ENCODE measurements at regions not wholly inside any gene's neighbourhood (a gene's known extent, or its start where the extent isn't known, plus 50 kb on each side); places are given as distances from the start of the nearest gene placed in this dataset.

DNA sequence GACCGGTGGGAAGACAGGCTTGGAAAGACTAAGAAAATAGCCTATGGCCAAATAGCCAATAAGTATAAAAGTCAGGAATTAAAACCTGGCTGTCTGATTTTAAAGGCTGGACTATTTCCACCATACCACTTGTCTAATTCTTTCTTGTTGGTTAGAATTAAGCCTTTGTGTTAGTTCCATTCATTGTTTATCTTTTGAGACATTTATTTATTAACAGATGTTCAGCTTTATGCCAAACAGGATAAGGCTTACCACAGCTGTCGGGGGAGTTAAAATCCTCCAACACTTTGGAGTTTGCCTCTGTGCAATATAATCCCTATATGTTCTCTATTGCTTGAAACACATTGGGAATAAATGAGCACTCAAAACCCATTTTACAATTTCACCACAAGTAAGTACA lies 208.3 kb downstream of the TMEM200A start:
- H3K4me2 ChIP-seq (ENCODE audit: low read depth, low read length) = no peak overlapping the region
- no peaks in the 10 kb centered on the region for H3K9me3 ChIP-seq (replicated peaks; ENCODE audit: insufficient read depth, low read length)
- no peak overlapping the region for H2AFZ ChIP-seq (ENCODE audit: low read length)
- no peak for DNase-seq
- no peak overlapping the region for H3K9ac ChIP-seq (ENCODE audit: low read length)
- no peaks in the 10 kb centered on the region for H3K27me3 ChIP-seq (replicated peaks; ENCODE audit: insufficient read depth, low read length)
- no peak for TF ChIP-seq EZH2phosphoT487 (IDR thresholded peaks at IDR 0.05; ENCODE audit: low read length)
- TF ChIP-seq EZH2 (optimal IDR thresholded peaks at IDR 0.05; ENCODE audit: low read depth, low read length) = no peak
- TF ChIP-seq, protein P1, sequence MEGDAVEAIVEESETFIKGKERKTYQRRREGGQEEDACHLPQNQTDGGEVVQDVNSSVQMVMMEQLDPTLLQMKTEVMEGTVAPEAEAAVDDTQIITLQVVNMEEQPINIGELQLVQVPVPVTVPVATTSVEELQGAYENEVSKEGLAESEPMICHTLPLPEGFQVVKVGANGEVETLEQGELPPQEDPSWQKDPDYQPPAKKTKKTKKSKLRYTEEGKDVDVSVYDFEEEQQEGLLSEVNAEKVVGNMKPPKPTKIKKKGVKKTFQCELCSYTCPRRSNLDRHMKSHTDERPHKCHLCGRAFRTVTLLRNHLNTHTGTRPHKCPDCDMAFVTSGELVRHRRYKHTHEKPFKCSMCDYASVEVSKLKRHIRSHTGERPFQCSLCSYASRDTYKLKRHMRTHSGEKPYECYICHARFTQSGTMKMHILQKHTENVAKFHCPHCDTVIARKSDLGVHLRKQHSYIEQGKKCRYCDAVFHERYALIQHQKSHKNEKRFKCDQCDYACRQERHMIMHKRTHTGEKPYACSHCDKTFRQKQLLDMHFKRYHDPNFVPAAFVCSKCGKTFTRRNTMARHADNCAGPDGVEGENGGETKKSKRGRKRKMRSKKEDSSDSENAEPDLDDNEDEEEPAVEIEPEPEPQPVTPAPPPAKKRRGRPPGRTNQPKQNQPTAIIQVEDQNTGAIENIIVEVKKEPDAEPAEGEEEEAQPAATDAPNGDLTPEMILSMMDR (IDR thresholded peaks at IDR 0.05; ENCODE audit: low read length) = no peak
- H4K20me1 ChIP-seq (ENCODE audit: insufficient read depth, low read length) = no peaks in the 10 kb centered on the region
- H3K36me3 ChIP-seq (replicated peaks; ENCODE audit: insufficient read depth, low read length) = no peaks in the 10 kb centered on the region
- no peaks in the 10 kb centered on the region for H3K9me2 ChIP-seq (replicated peaks; ENCODE audit: insufficient read depth, low read length)
- H3K4me1 ChIP-seq (ENCODE audit: low read length) = no peaks in the 10 kb centered on the region
- no peak overlapping the region for H3K27ac ChIP-seq (ENCODE audit: low read length)
- H3K79me2 ChIP-seq (ENCODE audit: low read length) = no peaks in the 10 kb centered on the region
- H3F3A ChIP-seq (ENCODE audit: insufficient read depth, low read length) = no peaks in the 10 kb centered on the region
- no peak overlapping the region for H3K4me3 ChIP-seq (ENCODE audit: low read length)

DNA sequence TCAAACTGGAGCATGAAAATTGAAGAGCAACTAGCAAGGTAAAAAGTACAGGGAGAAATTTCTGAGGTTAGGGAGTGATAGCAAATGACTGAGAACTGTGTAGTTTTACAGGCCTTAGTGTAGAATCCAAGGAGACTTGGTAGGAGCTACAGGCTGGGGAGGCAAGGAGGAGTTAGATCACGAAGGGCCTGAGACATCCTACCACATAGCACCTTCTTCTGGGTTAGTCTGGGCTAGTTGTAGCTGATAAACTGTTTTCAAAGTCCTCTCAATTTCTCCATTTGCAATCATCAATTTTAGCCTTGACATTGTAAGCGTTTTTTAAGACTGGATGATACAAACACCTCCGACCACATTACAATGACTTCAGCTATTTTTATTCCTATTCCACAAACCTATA lies 209.7 kb downstream of the TMEM200A start:
- TF ChIP-seq, protein P1 (IDR thresholded peaks at IDR 0.05; ENCODE audit: low read length) = no peak
- TF ChIP-seq EZH2phosphoT487 (IDR thresholded peaks at IDR 0.05; ENCODE audit: low read length) = no peak
- no peak for TF ChIP-seq EZH2 (optimal IDR thresholded peaks at IDR 0.05; ENCODE audit: low read depth, low read length)
- H4K20me1 ChIP-seq (ENCODE audit: insufficient read depth, low read length) = no peaks in the 10 kb centered on the region
- no peak overlapping the region for H3K9ac ChIP-seq (ENCODE audit: low read length)
- DNase-seq = no peak
- H3K9me2 ChIP-seq (replicated peaks; ENCODE audit: insufficient read depth, low read length) = no peaks in the 10 kb centered on the region
- no peaks in the 10 kb centered on the region for H3K9me3 ChIP-seq (replicated peaks; ENCODE audit: insufficient read depth, low read length)
- no peak overlapping the region for H3K27ac ChIP-seq (ENCODE audit: low read length)
- H3K79me2 ChIP-seq (ENCODE audit: low read length) = no peaks in the 10 kb centered on the region
- H3K4me1 ChIP-seq (ENCODE audit: low read length) = no peaks in the 10 kb centered on the region
- no peaks in the 10 kb centered on the region for H3K27me3 ChIP-seq (replicated peaks; ENCODE audit: insufficient read depth, low read length)
- H3F3A ChIP-seq (ENCODE audit: insufficient read depth, low read length) = no peaks in the 10 kb centered on the region
- no peak overlapping the region for H2AFZ ChIP-seq (ENCODE audit: low read length)
- no peak overlapping the region for H3K4me3 ChIP-seq (ENCODE audit: low read length)
- H3K4me2 ChIP-seq (ENCODE audit: low read depth, low read length) = no peak overlapping the region
- H3K36me3 ChIP-seq (replicated peaks; ENCODE audit: insufficient read depth, low read length) = no peaks in the 10 kb centered on the region

DNA sequence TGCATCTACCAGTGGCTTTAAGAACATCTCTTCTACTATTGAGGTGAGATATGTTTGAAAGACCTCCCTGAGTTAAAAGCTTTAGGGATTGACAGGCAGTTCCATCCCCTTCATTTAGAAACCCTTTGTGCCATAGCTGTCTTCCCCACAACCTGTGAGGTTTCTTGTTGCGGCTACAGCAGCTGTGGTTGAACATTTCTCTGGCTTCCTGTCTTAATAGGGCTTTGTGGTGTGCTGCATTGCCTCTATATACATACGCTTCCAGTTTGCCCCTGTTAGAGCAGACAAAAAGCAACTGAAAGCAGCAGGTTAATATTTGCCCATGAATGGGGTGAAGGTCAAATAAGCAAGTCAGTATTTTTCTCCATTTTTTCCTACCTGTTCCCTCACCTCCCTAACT lies 210.2 kb downstream of the TMEM200A start:
- Histone ChIP-seq H3K4me1 (ENCODE audit: low read length) (no peaks in the 10 kb centered on the region), H3K36me3 (replicated peaks; ENCODE audit: insufficient read depth, low read length) (no peaks in the 10 kb centered on the region), H3K4me2 (ENCODE audit: low read depth, low read length) (no peak overlapping the region), H3K27ac (ENCODE audit: low read length) (peak overlapping the region; percentile 23; the same call in 1 of the 2 replicates), H3K9me2 (replicated peaks; ENCODE audit: insufficient read depth, low read length) (no peaks in the 10 kb centered on the region), H3K4me3 (ENCODE audit: low read length) (no peak overlapping the region), H3K9me3 (replicated peaks; ENCODE audit: insufficient read depth, low read length) (no peaks in the 10 kb centered on the region), H2AFZ (ENCODE audit: low read length) (no peak overlapping the region), H3K27me3 (replicated peaks; ENCODE audit: insufficient read depth, low read length) (no peaks in the 10 kb centered on the region), H3K9ac (ENCODE audit: low read length) (no peak overlapping the region), H4K20me1 (ENCODE audit: insufficient read depth, low read length) (no peaks in the 10 kb centered on the region), H3K79me2 (ENCODE audit: low read length) (no peaks in the 10 kb centered on the region), H3F3A (ENCODE audit: insufficient read depth, low read length) (no peaks in the 10 kb centered on the region)
- TF ChIP-seq, protein P1 (IDR thresholded peaks at IDR 0.05; ENCODE audit: low read length) = no peak
- TF ChIP-seq EZH2 (optimal IDR thresholded peaks at IDR 0.05; ENCODE audit: low read depth, low read length) = no peak
- no peak for TF ChIP-seq EZH2phosphoT487 (IDR thresholded peaks at IDR 0.05; ENCODE audit: low read length)
- peak; percentile 34 for DNase-seq

Measured in MM.1S (cell line).